ENCODE measurements at regions not wholly inside any gene's neighbourhood (a gene's known extent, or its start where the extent isn't known, plus 50 kb on each side); places are given as distances from the start of the nearest gene placed in this dataset.

- TF ChIP-seq CTCF (IDR thresholded peaks at IDR 0.05) (no peak), POLR2A (IDR thresholded peaks at IDR 0.05) (no peak)
These were observed 243.9 kb downstream of the HAO1 start for GRCh38 chr20:7696311-7696710.

All from Peyer's patch (tissue), 4 donors.